Superior temporal gyrus (tissue), 1 donor: ENCODE measurements at regions not wholly inside any gene's neighbourhood (a gene's known extent, or its start where the extent isn't known, plus 50 kb on each side); places are given as distances from the start of the nearest gene placed in this dataset.
"Not testable (repeated sequence)": the region's sequence is repeated elsewhere in the genome, so short reads cannot be mapped to it uniquely, and the experiment has no call there.

Experiments
- DNase-seq: peaks from one replicate; pipeline ENCODE4 v3.0.0-alpha.2; 2016; ENCODE audit errors: extremely low spot score

GRCh38 chrY:21600170-21600569 lies 65.5 kb downstream of the RBMY1A1 start:
- DNase-seq, result no peak

- no peak for DNase-seq
These were observed 66.8 kb downstream of the RBMY1A1 start for GRCh38 chrY:21601524-21601923.

- DNase-seq, result peak; percentile 79
These were observed 67.9 kb downstream of the RBMY1A1 start for GRCh38 chrY:21602590-21602989.

- no peak for DNase-seq
These were observed 101.5 kb downstream of the RBMY1A1 start for GRCh38 chrY:21636137-21636536.

GRCh38 chrY:21650496-21650895 lies 115.8 kb downstream of the RBMY1A1 start:
- no peak for DNase-seq

- not testable (repeated sequence) for DNase-seq
These were observed 124.4 kb downstream of the RBMY1A1 start for GRCh38 chrY:21659057-21659456.

- not testable (repeated sequence) for DNase-seq
These were observed 144.9 kb downstream of the RBMY1A1 start for GRCh38 chrY:21679590-21679989.

- DNase-seq, result not testable (repeated sequence)
These were observed 151.7 kb downstream of the RBMY1A1 start for GRCh38 chrY:21686369-21686768.

- DNase-seq, result not testable (repeated sequence)
These were observed 167.3 kb downstream of the RBMY1A1 start for GRCh38 chrY:21701951-21702350.

- DNase-seq, result not testable (repeated sequence)
These were observed 168.2 kb downstream of the RBMY1A1 start for GRCh38 chrY:21702927-21703326.

- no peak for DNase-seq
These were observed 170.6 kb downstream of the RBMY1A1 start for GRCh38 chrY:21705309-21705708.

- not testable (repeated sequence) for DNase-seq
These were observed 171.9 kb downstream of the RBMY1A1 start for GRCh38 chrY:21706611-21707010.

- not testable (repeated sequence) for DNase-seq
These were observed 158.8 kb downstream of the RBMY1D start for GRCh38 chrY:21735489-21736060.

GRCh38 chrY:21744998-21745397 lies 149.3 kb downstream of the RBMY1D start:
- not testable (repeated sequence) for DNase-seq

GRCh38 chrY:21760243-21760642 lies 134.1 kb downstream of the RBMY1D start:
- DNase-seq, result not testable (repeated sequence)

GRCh38 chrY:21767824-21768223 lies 126.5 kb downstream of the RBMY1D start:
- DNase-seq, result not testable (repeated sequence)

GRCh38 chrY:21782174-21782860 lies 112.0 kb downstream of the RBMY1D start:
- not testable (repeated sequence) for DNase-seq

- no peak for DNase-seq
These were observed 80.7 kb downstream of the RBMY1D start for GRCh38 chrY:21813484-21814233.

- no peak for DNase-seq
These were observed 79.8 kb downstream of the RBMY1D start for GRCh38 chrY:21814491-21814890.

- DNase-seq, result no peak
These were observed 72.4 kb downstream of the RBMY1D start for GRCh38 chrY:21821881-21822280.

- no peak for DNase-seq
These were observed 66.7 kb downstream of the RBMY1D start for GRCh38 chrY:21827593-21827992.
